ENCODE measurements at regions not wholly inside any gene's neighbourhood (a gene's known extent, or its start where the extent isn't known, plus 50 kb on each side); places are given as distances from the start of the nearest gene placed in this dataset.

DNA sequence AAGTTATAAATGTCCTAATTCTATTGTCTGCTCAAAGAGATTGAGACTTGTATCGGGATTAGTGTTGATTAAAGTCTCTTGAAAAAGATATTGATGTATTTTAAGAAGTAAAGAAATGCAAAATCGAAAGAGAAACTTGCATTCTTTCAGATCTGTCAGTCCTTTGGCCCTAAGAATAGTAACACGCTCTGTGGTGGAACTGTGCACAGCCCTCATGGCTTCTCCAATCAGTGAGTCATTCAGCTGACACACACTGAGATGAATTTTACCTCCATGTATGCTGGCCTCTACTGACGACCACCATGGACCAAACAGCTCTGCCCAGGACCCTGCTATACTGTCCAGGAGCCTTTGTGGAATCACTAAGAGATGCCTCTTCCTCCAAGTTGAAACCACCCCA lies 232.4 kb downstream of the ESM1 start:
- TF ChIP-seq, protein P1, sequence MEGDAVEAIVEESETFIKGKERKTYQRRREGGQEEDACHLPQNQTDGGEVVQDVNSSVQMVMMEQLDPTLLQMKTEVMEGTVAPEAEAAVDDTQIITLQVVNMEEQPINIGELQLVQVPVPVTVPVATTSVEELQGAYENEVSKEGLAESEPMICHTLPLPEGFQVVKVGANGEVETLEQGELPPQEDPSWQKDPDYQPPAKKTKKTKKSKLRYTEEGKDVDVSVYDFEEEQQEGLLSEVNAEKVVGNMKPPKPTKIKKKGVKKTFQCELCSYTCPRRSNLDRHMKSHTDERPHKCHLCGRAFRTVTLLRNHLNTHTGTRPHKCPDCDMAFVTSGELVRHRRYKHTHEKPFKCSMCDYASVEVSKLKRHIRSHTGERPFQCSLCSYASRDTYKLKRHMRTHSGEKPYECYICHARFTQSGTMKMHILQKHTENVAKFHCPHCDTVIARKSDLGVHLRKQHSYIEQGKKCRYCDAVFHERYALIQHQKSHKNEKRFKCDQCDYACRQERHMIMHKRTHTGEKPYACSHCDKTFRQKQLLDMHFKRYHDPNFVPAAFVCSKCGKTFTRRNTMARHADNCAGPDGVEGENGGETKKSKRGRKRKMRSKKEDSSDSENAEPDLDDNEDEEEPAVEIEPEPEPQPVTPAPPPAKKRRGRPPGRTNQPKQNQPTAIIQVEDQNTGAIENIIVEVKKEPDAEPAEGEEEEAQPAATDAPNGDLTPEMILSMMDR (IDR thresholded peaks at IDR 0.05) = no peak
- no peak for TF ChIP-seq POLR2A (IDR thresholded peaks at IDR 0.05)
